Iris pigment epithelial cell (primary cell): ENCODE measurements at regions not wholly inside any gene's neighbourhood (a gene's known extent, or its start where the extent isn't known, plus 50 kb on each side); places are given as distances from the start of the nearest gene placed in this dataset.

Experiments
- DNase-seq: peaks from one replicate; pipeline ENCODE4 v3.0.0-alpha.2; 2011; ENCODE audit warnings: low read depth

GRCh38 chr3:158970006-158970405 lies 168.2 kb downstream of the MFSD1 start:
- no peak for DNase-seq

- DNase-seq = no peak
These were observed 173.1 kb downstream of the MFSD1 start for GRCh38 chr3:158974904-158975303.

DNA sequence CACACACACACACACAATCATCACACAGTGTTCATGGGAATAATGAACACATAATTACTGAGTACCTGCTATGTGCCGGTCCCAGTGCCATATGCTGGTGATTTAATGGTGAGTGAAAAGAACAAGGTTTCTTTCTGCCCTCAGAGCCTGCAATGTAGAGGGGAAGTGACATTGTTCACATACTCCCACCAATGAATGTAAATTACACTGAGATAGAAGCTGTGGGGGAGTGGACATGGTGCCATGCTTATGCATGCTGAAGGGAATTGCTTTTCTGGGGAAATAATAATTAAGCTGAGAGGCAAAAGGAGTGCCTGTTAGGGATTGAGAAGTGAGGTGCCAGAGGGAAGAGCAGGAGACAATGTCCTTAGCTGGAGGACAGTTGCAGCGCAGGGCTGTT lies 175.1 kb downstream of the MFSD1 start:
- no peak for DNase-seq

DNA sequence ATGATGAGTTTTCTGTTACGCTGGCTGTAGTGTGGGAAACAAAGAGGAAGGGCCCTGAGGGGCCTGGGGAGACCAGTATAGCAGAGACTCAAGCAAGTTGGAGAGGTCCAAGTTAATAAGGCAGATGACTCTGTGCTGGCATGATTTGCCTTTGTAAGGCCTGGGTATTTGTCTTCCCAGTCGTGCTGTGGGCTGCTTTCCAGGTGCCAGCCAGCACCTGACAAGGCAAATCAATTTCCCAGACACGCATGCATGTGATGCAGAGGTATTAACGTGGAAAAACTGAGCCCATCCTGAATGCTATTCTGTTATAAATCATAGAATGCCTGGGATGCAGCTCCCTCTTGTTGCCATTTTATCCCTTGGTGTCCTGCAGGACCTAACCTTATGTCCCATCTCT lies 175.6 kb downstream of the MFSD1 start:
- no peak for DNase-seq

GRCh38 chr3:158983216-158984099 lies 181.6 kb downstream of the MFSD1 start:
- no peak for DNase-seq

GRCh38 chr3:158991146-158991705 lies 189.4 kb downstream of the MFSD1 start:
- no peak for DNase-seq

GRCh38 chr3:158992463-158992862 lies 190.6 kb downstream of the MFSD1 start:
- DNase-seq = no peak

GRCh38 chr3:158994386-158994785 lies 192.5 kb downstream of the MFSD1 start:
- DNase-seq = no peak

- no peak for DNase-seq
These were observed 199.9 kb downstream of the MFSD1 start for GRCh38 chr3:159001711-159002110.

DNA sequence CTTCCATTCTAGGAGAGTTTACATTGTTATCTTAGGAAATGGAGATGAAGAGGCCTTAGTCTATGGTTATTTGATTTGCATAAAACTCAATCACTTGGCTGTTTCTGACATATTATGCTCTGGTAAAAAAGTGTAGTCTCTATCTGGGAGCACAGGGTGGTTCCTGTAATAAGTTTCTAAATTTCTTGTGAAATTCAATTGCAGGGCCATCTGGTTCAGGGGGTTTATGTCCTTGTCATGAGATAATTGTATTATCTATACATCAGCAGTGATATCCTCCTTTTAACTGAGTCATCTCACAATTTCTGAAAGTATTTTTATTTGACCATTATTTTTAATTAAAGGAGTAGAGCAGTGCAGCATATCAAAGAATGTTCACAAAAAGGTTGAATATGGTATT lies 203.3 kb downstream of the MFSD1 start:
- DNase-seq = no peak

- DNase-seq = no peak
These were observed 205.5 kb downstream of the MFSD1 start for GRCh38 chr3:159007331-159007730.

DNA sequence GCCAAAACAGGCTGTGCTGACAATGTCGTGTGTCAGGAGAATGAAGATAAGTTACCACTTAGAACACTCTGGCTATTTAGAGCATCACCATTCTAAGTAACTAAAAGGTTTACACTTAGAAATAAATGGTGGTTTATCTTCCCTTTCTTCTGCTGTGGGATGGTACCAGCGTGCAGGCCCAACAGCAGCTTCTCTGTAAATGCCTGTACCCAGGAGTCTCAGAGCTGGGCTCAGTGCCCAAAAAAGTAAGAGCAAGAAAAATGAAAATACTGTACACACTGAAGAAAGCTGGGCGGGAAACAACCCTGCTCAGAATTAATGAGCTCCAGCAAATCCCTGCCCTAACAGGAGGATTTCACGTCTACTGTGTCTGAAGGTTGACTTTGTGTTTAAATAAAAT lies 206.5 kb downstream of the MFSD1 start:
- DNase-seq = no peak

GRCh38 chr3:159018341-159018740 lies 216.5 kb downstream of the MFSD1 start:
- no peak for DNase-seq

- no peak for DNase-seq
These were observed 223.9 kb downstream of the MFSD1 start for GRCh38 chr3:159025733-159026132.

GRCh38 chr3:159026510-159026909 lies 224.7 kb downstream of the MFSD1 start:
- no peak for DNase-seq

- no peak for DNase-seq
These were observed 226.9 kb downstream of the MFSD1 start for GRCh38 chr3:159028706-159029105.

- no peak for DNase-seq
These were observed 227.6 kb downstream of the MFSD1 start for GRCh38 chr3:159029306-159030026.

DNA sequence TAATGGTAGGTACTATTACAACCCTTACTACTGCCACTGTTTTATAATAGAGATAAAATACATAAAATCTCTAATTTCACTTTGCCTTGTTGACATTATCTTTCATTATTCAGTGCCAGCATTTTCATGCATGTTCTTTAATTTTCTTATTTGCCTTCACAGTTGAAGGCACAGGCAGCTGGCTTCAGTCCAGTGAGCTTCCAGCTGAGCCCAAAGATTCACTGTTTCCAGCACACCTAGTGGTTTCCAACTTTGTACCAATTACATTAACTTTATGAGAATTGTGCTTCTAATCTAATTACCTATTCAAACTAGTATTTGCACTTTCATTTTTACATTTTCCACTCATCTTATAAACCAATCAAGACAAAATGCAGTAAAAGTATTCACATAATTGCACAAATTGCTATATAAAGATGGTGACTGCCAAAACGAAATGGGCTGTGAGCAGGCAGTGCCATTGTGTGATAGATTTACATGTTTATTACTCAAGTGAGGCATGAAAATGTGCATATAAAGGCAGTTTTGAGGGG lies 228.3 kb downstream of the MFSD1 start:
- no peak for DNase-seq

GRCh38 chr3:159030886-159031679 lies 229.2 kb downstream of the MFSD1 start:
- no peak for DNase-seq

DNA sequence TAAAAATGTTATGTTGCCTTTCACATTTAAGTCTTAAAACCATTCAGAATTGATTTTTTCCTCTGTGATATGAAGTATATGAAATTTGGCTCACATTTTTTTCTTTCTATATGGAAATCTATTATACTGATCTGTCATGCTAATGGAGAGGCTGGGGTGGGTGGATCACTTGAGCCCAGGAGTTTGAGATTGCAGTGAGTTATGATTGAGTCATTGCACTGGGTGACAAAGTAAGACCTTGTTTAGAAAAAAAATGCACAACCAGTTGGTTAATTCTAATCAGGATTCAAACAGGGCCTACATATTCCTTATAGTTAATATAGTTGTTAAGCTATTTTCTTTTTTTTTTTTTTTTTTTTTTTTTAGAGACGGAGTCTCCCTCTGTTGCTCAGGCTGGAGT lies 230.5 kb downstream of the MFSD1 start:
- peak; percentile 55 for DNase-seq

GRCh38 chr3:159038405-159038804 lies 236.6 kb downstream of the MFSD1 start:
- no peak for DNase-seq

DNA sequence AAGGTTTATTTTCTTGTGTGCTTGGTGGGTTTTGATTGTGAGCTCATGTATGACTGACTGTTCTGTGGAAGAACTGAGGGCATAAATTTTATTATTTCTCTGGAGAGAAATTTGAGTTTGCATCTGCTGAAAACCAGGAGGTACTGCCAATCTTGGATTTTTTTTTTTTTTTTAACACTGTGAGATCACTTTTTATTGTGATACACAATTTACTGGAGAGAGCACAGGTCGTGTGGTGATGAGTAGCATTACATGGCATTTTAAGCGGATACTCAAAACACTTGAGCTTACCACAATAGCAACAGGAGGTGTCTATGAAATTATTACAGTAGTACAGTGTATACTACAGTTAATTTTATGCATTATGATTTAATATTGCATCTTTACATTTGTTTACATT lies 237.4 kb downstream of the MFSD1 start:
- DNase-seq = no peak
